H9 (cell line): ENCODE measurements at regions not wholly inside any gene's neighbourhood (a gene's known extent, or its start where the extent isn't known, plus 50 kb on each side); places are given as distances from the start of the nearest gene placed in this dataset.

Experiments used
- DNase-seq: peaks from one replicate; pipeline ENCODE4 v3.0.0-alpha.2; 2017
- H2AFZ ChIP-seq: one replicate; pipeline ENCODE4 v1.6.1; 2013; ENCODE audit warnings: mild to moderate bottlenecking, low read length, control low read depth, moderate library complexity
- H2AK5ac ChIP-seq: 2 replicates; pipeline ENCODE4 v1.6.1; 2013; ENCODE audit warnings: low read length, control low read depth, mixed read lengths; ENCODE audit not compliant: insufficient read length
- H2BK120ac ChIP-seq: one replicate; pipeline ENCODE4 v1.6.1; 2013; ENCODE audit warnings: low read depth, mild to moderate bottlenecking, low read length, control low read depth, inconsistent platforms; ENCODE audit not compliant: poor library complexity, severe bottlenecking
- H2BK12ac ChIP-seq: 2 replicates; pipeline ENCODE4 v1.6.1; 2013; ENCODE audit warnings: low read length, control low read depth, mixed read lengths, low read depth; ENCODE audit not compliant: insufficient read length
- H2BK15ac ChIP-seq: 2 replicates; pipeline ENCODE4 v1.6.1; 2013; ENCODE audit warnings: low read depth, low read length, control low read depth
- H2BK20ac ChIP-seq: one replicate; pipeline ENCODE4 v1.6.1; 2013; ENCODE audit warnings: low read depth, mild to moderate bottlenecking, low read length, control low read depth, inconsistent platforms; ENCODE audit not compliant: poor library complexity, severe bottlenecking
- H2BK5ac ChIP-seq: 2 replicates; pipeline ENCODE4 v1.6.1; 2013; ENCODE audit warnings: low read length, control low read depth, mixed read lengths; ENCODE audit not compliant: insufficient read length
- H3K14ac ChIP-seq: 2 replicates; pipeline ENCODE4 v1.6.1; 2013; ENCODE audit warnings: low read length, control low read depth; ENCODE audit not compliant: insufficient read depth
- H3K18ac ChIP-seq: 2 replicates; pipeline ENCODE4 v1.6.1; 2013; ENCODE audit warnings: low read depth, mild to moderate bottlenecking, mixed read lengths, low read length, control low read depth; ENCODE audit not compliant: insufficient read length
- H3K23ac ChIP-seq: 2 replicates; pipeline ENCODE4 v1.6.1; 2013; ENCODE audit warnings: low read length, control low read depth, mixed read lengths, low read depth; ENCODE audit not compliant: insufficient read length
- H3K23me2 ChIP-seq: 2 replicates; pipeline ENCODE4 v1.6.1; 2013; ENCODE audit warnings: low read depth, mild to moderate bottlenecking, mixed read lengths, low read length, control low read depth; ENCODE audit not compliant: insufficient read length, poor library complexity, severe bottlenecking
- H3K27ac ChIP-seq: 2 replicates; pipeline ENCODE4 v1.5.1; 2013; ENCODE audit warnings: low read length, control low read depth, mixed read lengths, low read depth; ENCODE audit not compliant: insufficient read length
- H3K27me3 ChIP-seq: 2 replicates; pipeline ENCODE4 v1.6.1; 2013; ENCODE audit warnings: low read length, control low read depth, inconsistent platforms; ENCODE audit not compliant: insufficient read depth
- H3K4ac ChIP-seq: 2 replicates; pipeline ENCODE4 v1.6.1; 2013; ENCODE audit warnings: low read depth, mild to moderate bottlenecking, control low read depth, inconsistent platforms, low read length, moderate library complexity
- H3K4me1 ChIP-seq: 2 replicates; pipeline ENCODE4 v1.6.1; 2013; ENCODE audit warnings: low read length, control low read depth, inconsistent platforms; ENCODE audit not compliant: insufficient read depth
- H3K4me2 ChIP-seq: 2 replicates; pipeline ENCODE4 v1.6.1; 2013; ENCODE audit warnings: low read length, control low read depth, mixed read lengths; ENCODE audit not compliant: insufficient read length, insufficient read depth
- H3K56ac ChIP-seq: 2 replicates; pipeline ENCODE4 v1.6.1; 2013; ENCODE audit warnings: low read depth, mild to moderate bottlenecking, mixed read lengths, low read length, control low read depth; ENCODE audit not compliant: insufficient read length
- H3K79me1 ChIP-seq: 2 replicates; pipeline ENCODE4 v1.6.1; 2013; ENCODE audit warnings: low read depth, mild to moderate bottlenecking, moderate library complexity, low read length, control low read depth, inconsistent platforms; ENCODE audit not compliant: insufficient read depth, poor library complexity, severe bottlenecking
- H3K79me2 ChIP-seq: 2 replicates; pipeline ENCODE4 v1.6.1; 2013; ENCODE audit warnings: low read length, control low read depth, inconsistent platforms; ENCODE audit not compliant: insufficient read depth
- H3K9ac ChIP-seq: 2 replicates; pipeline ENCODE4 v1.6.1; 2013; ENCODE audit warnings: low read length, control low read depth, mixed read lengths; ENCODE audit not compliant: insufficient read length; ENCODE audit errors: extremely low read depth
- H3K9me3 ChIP-seq: one replicate; pipeline ENCODE4 v1.6.1; 2013; ENCODE audit warnings: low read depth, low read length, inconsistent platforms; ENCODE audit not compliant: control insufficient read depth
- H3T11ph ChIP-seq: one replicate; pipeline ENCODE4 v1.6.1; 2013; ENCODE audit warnings: mild to moderate bottlenecking, low read length, control low read depth, inconsistent platforms
- H4K20me1 ChIP-seq: one replicate; pipeline ENCODE4 v1.6.1; 2013; ENCODE audit not compliant: control insufficient read depth, insufficient read length, insufficient read depth
- H4K5ac ChIP-seq: 2 replicates; pipeline ENCODE4 v1.6.1; 2013; ENCODE audit warnings: low read depth, mild to moderate bottlenecking, mixed read lengths, low read length, control low read depth; ENCODE audit not compliant: insufficient read length
- H4K8ac ChIP-seq: replicated peaks from 2 replicates; pipeline ENCODE4 v1.6.1; 2013; ENCODE audit warnings: low read length, control low read depth, mixed read lengths, low read depth; ENCODE audit not compliant: insufficient read length
- H4K91ac ChIP-seq: 2 replicates; pipeline ENCODE4 v1.6.1; 2013; ENCODE audit warnings: low read depth, mild to moderate bottlenecking, moderate library complexity, mixed read lengths, low read length, control low read depth; ENCODE audit not compliant: insufficient read length
- H3K27ac Mint-ChIP-seq, 3 experiments: 2 replicates in 2 of 3; 3 replicates in 1 of 3; pipeline ENCODE4 v1.8.0; 2020 to 2021; ENCODE audit warnings: mixed read lengths in 3 of 3, mild to moderate bottlenecking in 1 of 3, moderate library complexity in 1 of 3
- H3K27me3 Mint-ChIP-seq: 2 replicates; pipeline ENCODE4 v1.8.0; 2021; ENCODE audit warnings: low read depth, mild to moderate bottlenecking, moderate library complexity, mixed read lengths
- H3K36me3 Mint-ChIP-seq, 3 experiments: 2 replicates in 2 of 3; 3 replicates in 1 of 3; pipeline ENCODE4 v1.8.0; 2020 to 2021; ENCODE audit warnings: low read depth in 3 of 3, mixed read lengths in 3 of 3; ENCODE audit not compliant: insufficient read depth in 1 of 3
- H3K4me1 Mint-ChIP-seq, 2 experiments: 2 replicates each; pipeline ENCODE4 v1.8.0; 2020; ENCODE audit warnings: mixed read lengths in 2 of 2
- H3K4me3 Mint-ChIP-seq, 2 experiments: 2 replicates in 1 of 2; 3 replicates in 1 of 2; pipeline ENCODE4 v1.8.0; 2020 to 2021; ENCODE audit warnings: mild to moderate bottlenecking in 2 of 2, mixed read lengths in 2 of 2, moderate library complexity in 1 of 2
- H3K9me3 Mint-ChIP-seq, 2 experiments: 2 replicates in 1 of 2; 3 replicates in 1 of 2; pipeline ENCODE4 v1.8.0; 2020; ENCODE audit warnings: mild to moderate bottlenecking in 2 of 2, mixed read lengths in 2 of 2, moderate library complexity in 1 of 2
- TF ChIP-seq, protein P1 (sequence below): fragments of 200-600 bp; sonication (generic); conservative IDR thresholded peaks from 3 replicates; pipeline ENCODE4 v1.8.0; 2021; ENCODE audit warnings: antibody characterized with exemption, mild to moderate bottlenecking

DNA sequence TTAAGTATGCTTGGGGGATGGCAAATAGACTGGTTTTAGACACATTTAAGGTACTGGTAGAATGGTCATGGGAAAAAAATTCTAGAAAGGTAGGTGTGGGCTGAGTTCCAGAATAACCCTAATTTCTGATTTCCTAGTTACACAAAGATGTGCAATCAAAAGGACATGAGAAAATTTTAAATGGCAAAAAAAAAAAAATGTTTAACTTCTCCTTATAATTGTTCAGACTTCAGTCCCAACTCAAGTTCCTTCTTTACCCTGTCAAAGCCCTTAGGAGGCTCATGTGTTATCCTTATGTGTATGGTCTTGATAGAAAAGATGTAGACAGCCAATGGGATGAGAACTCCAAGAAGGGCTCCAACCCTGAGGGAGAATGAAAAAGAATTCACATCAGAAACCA is 153.3 kb upstream of the PLEKHG7 start:
- Histone ChIP-seq H3K14ac (no peak overlapping the region), H3K56ac (no peak overlapping the region), H3K79me2 (no peaks in the 10 kb centered on the region), H4K91ac (no peak overlapping the region), H4K20me1 (no peaks in the 10 kb centered on the region), H4K5ac (no peak overlapping the region), H3K79me1 (no peaks in the 10 kb centered on the region), H2BK15ac (no peak overlapping the region), H3K9ac (no peak overlapping the region), H2BK12ac (no peak overlapping the region), H3K27me3 (no peaks in the 10 kb centered on the region), H3K9me3 (no peaks in the 10 kb centered on the region), H2AFZ (no peak overlapping the region), H3K23ac (no peak overlapping the region), H2AK5ac (no peak overlapping the region), H2BK120ac (no peak overlapping the region), H3K4ac (no peak overlapping the region), H4K8ac (no peak overlapping the region), H2BK20ac (no peak overlapping the region), H3K27ac (no peak overlapping the region), H3T11ph (no peak overlapping the region), H3K18ac (no peak overlapping the region), H3K4me2 (no peak overlapping the region), H2BK5ac (no peak overlapping the region), H3K23me2 (no peaks in the 10 kb centered on the region), H3K4me1 (no peaks in the 10 kb centered on the region)
- TF ChIP-seq, protein P1, sequence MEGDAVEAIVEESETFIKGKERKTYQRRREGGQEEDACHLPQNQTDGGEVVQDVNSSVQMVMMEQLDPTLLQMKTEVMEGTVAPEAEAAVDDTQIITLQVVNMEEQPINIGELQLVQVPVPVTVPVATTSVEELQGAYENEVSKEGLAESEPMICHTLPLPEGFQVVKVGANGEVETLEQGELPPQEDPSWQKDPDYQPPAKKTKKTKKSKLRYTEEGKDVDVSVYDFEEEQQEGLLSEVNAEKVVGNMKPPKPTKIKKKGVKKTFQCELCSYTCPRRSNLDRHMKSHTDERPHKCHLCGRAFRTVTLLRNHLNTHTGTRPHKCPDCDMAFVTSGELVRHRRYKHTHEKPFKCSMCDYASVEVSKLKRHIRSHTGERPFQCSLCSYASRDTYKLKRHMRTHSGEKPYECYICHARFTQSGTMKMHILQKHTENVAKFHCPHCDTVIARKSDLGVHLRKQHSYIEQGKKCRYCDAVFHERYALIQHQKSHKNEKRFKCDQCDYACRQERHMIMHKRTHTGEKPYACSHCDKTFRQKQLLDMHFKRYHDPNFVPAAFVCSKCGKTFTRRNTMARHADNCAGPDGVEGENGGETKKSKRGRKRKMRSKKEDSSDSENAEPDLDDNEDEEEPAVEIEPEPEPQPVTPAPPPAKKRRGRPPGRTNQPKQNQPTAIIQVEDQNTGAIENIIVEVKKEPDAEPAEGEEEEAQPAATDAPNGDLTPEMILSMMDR, result no peak
- Mint-ChIP-seq H3K27ac (no peak overlapping the region), H3K4me3 (no peak overlapping the region), H3K36me3 (no peaks in the 10 kb centered on the region), H3K9me3 (no peaks in the 10 kb centered on the region), H3K4me1 (peaks cover 0 to 8% of the 10 kb centered on the region in 2 experiments; a peak in 3 of 4 replicates), H3K27me3 (no peaks in the 10 kb centered on the region)
- DNase-seq, result no peak
